H1 (cell line): ENCODE measurements at regions not wholly inside any gene's neighbourhood (a gene's known extent, or its start where the extent isn't known, plus 50 kb on each side); places are given as distances from the start of the nearest gene placed in this dataset.

Experiments
- CTCF ChIA-PET: fragments of 300-600 bp; sonication (Branson Sonifier 250); formaldehyde crosslinking; loops from one replicate; lab custom pipeline; 2021; ENCODE audit not compliant: partially characterized antibody; lab: Charles Lee
- POLR2A ChIA-PET: fragments of 300-600 bp; sonication (Branson Sonifier 250); formaldehyde crosslinking; loops from one replicate; lab custom pipeline; 2021; ENCODE audit warnings: inconsistent platforms; ENCODE audit not compliant: partially characterized antibody; lab: Charles Lee
- DNase-seq, 2 experiments: peaks; one replicate each; pipeline versions ENCODE4 v3.0.0 to v3.0.0-alpha.2; 2010 to 2022; ENCODE audit warnings: low spot score in 2 of 2, low read depth in 1 of 2, mixed read lengths in 1 of 2
- FAIRE-seq: peaks from 2 replicates; lab custom pipeline; 2011; peaks lifted over from hg19 to GRCh38; lab: Jason Lieb, UNC
- H2AFZ ChIP-seq: 2 replicates; pipeline ENCODE4 v1.8.1; 2012; ENCODE audit warnings: low read length, inconsistent platforms
- H2AK5ac ChIP-seq: 2 replicates; pipeline ENCODE4 v1.6.1; 2013; ENCODE audit warnings: low read depth, low read length
- H2BK120ac ChIP-seq: replicated peaks from 2 replicates; pipeline ENCODE3; 2013; ENCODE audit warnings: low read depth, low read length, inconsistent platforms
- H2BK12ac ChIP-seq: 2 replicates; pipeline ENCODE4 v1.6.1; 2013; ENCODE audit warnings: low read depth, low read length
- H2BK15ac ChIP-seq: 2 replicates; pipeline ENCODE4 v1.6.1; 2013; ENCODE audit warnings: low read length
- H2BK20ac ChIP-seq: 2 replicates; pipeline ENCODE4 v1.6.1; 2013; ENCODE audit warnings: low read length
- H2BK5ac ChIP-seq: 2 replicates; pipeline ENCODE4 v1.6.1; 2013; ENCODE audit warnings: low read depth, low read length
- H3K14ac ChIP-seq: 2 replicates; pipeline ENCODE4 v1.6.1; 2013; ENCODE audit warnings: inconsistent platforms; ENCODE audit not compliant: insufficient read length
- H3K18ac ChIP-seq: 2 replicates; pipeline ENCODE4 v1.6.1; 2013; ENCODE audit warnings: low read length; ENCODE audit errors: extremely low read depth
- H3K23ac ChIP-seq: 2 replicates; pipeline ENCODE4 v1.6.1; 2013; ENCODE audit warnings: inconsistent platforms; ENCODE audit not compliant: insufficient read length
- H3K23me2 ChIP-seq: 2 replicates; pipeline ENCODE4 v1.6.1; 2013; ENCODE audit warnings: low read depth, low read length
- H3K27ac ChIP-seq: 2 replicates; pipeline ENCODE4 v1.6.1; 2011; ENCODE audit warnings: low read depth, low read length, inconsistent platforms
- H3K27me3 ChIP-seq, 4 experiments: replicated peaks in 1 of 4; 1 replicate in 1 of 4; 2 replicates in 3 of 4; pipeline versions ENCODE4 v1.6.1 to v1.8.1; 2011 to 2013; ENCODE audit warnings: low read length in 3 of 4, mild to moderate bottlenecking in 3 of 4, inconsistent platforms in 2 of 4, mixed read lengths in 2 of 4, moderate library complexity in 1 of 4; ENCODE audit not compliant: control insufficient read depth in 3 of 4, insufficient read depth in 3 of 4; ENCODE audit errors: extremely low read depth in 1 of 4
- H3K36me3 ChIP-seq, 4 experiments: 2 replicates each; pipeline versions ENCODE4 v1.6.1 to v1.8.1; 2011 to 2013; ENCODE audit warnings: mild to moderate bottlenecking in 4 of 4, low read length in 3 of 4, moderate library complexity in 2 of 4, control low read depth in 1 of 4, inconsistent platforms in 1 of 4; ENCODE audit not compliant: insufficient read depth in 4 of 4, control insufficient read depth in 2 of 4
- H3K4ac ChIP-seq: replicated peaks from 2 replicates; pipeline ENCODE3; 2013; ENCODE audit warnings: low read length, low read depth, mixed read lengths, inconsistent platforms; ENCODE audit not compliant: insufficient read length
- H3K4me1 ChIP-seq, 4 experiments: replicated peaks in 1 of 4; 1 replicate in 1 of 4; 2 replicates in 3 of 4; pipeline versions ENCODE4 v1.6.1 to v1.8.1; 2011 to 2013; ENCODE audit warnings: low read length in 3 of 4, inconsistent platforms in 2 of 4, mixed read lengths in 1 of 4; ENCODE audit not compliant: insufficient read depth in 4 of 4, control insufficient read depth in 3 of 4
- H3K4me2 ChIP-seq, 2 experiments: 2 replicates each; pipeline versions ENCODE4 v1.6.1 to v1.8.1; 2011 to 2013; ENCODE audit warnings: low read depth in 2 of 2, low read length in 2 of 2, control low read depth in 1 of 2, inconsistent platforms in 1 of 2, mild to moderate bottlenecking in 1 of 2; ENCODE audit not compliant: insufficient read depth in 1 of 2
- H3K4me3 ChIP-seq, 4 experiments: fragments of 200-600, 300-600 bp in 1 of 4; sonication (generic), shearing (Covaris generic), sonication (Bioruptor Twin) in 1 of 4; 2 replicates each; pipeline versions ENCODE4 v1.5.1 to v1.8.1; 2011 to 2016; ENCODE audit warnings: low read length in 4 of 4, low read depth in 3 of 4, control low read depth in 2 of 4, inconsistent platforms in 2 of 4, mild to moderate bottlenecking in 2 of 4, mixed read lengths in 1 of 4, moderate library complexity in 1 of 4; ENCODE audit not compliant: insufficient read depth in 2 of 4; ENCODE audit errors: extremely low read depth in 1 of 4
- H3K56ac ChIP-seq: replicated peaks from 2 replicates; pipeline ENCODE3; 2013; ENCODE audit warnings: low read depth, mild to moderate bottlenecking, mixed read lengths, low read length, inconsistent platforms; ENCODE audit not compliant: insufficient read length
- H3K79me1 ChIP-seq: 2 replicates; pipeline ENCODE4 v1.6.1; 2013; ENCODE audit warnings: low read depth, low read length, control low read depth
- H3K79me2 ChIP-seq, 2 experiments: 2 replicates each; pipeline versions ENCODE4 v1.6.1 to v1.8.1; 2012 to 2013; ENCODE audit warnings: low read length in 2 of 2, mild to moderate bottlenecking in 2 of 2, inconsistent platforms in 1 of 2; ENCODE audit not compliant: insufficient read depth in 2 of 2, control insufficient read depth in 1 of 2
- H3K9ac ChIP-seq, 4 experiments: replicated peaks in 1 of 4; 1 replicate in 1 of 4; 2 replicates in 3 of 4; pipeline versions ENCODE4 v1.6.1 to v1.8.1; 2011 to 2013; ENCODE audit warnings: low read depth in 3 of 4, low read length in 3 of 4, control low read depth in 2 of 4, mild to moderate bottlenecking in 2 of 4, moderate library complexity in 2 of 4, inconsistent platforms in 1 of 4; ENCODE audit errors: extremely low read depth in 1 of 4
- H3K9me3 ChIP-seq, 2 experiments: 2 replicates each; pipeline versions ENCODE4 v1.6.1 to v1.8.1; 2012 to 2013; ENCODE audit warnings: mild to moderate bottlenecking in 2 of 2, moderate library complexity in 2 of 2, control low read depth in 1 of 2, inconsistent platforms in 1 of 2, low read depth in 1 of 2, low read length in 1 of 2, mixed read lengths in 1 of 2; ENCODE audit not compliant: insufficient read depth in 2 of 2
- H4K20me1 ChIP-seq, 2 experiments: replicated peaks in 1 of 2; 2 replicates each; pipeline versions ENCODE3 to v1.8.1; 2011 to 2013; ENCODE audit warnings: inconsistent platforms in 2 of 2, low read length in 2 of 2, mild to moderate bottlenecking in 1 of 2; ENCODE audit not compliant: insufficient read depth in 2 of 2, control insufficient read depth in 1 of 2
- H4K5ac ChIP-seq: 2 replicates; pipeline ENCODE4 v1.6.1; 2013; ENCODE audit warnings: low read length, low read depth, mixed read lengths, inconsistent platforms; ENCODE audit not compliant: insufficient read length
- H4K8ac ChIP-seq: 2 replicates; pipeline ENCODE4 v1.8.0; 2013; ENCODE audit warnings: mild to moderate bottlenecking, moderate library complexity, low read length, inconsistent platforms; ENCODE audit not compliant: insufficient read depth; ENCODE audit errors: extremely low read depth
- H4K91ac ChIP-seq: replicated peaks from 2 replicates; pipeline ENCODE3; 2013; ENCODE audit warnings: low read length, mixed read lengths, inconsistent platforms; ENCODE audit not compliant: insufficient read length
- EGR1 ChIP-seq: IDR thresholded peaks from 2 replicates; pipeline ENCODE4 v1.6.1; 2011; ENCODE audit warnings: low read depth, low read length, borderline replicate concordance
- WGBS, 2 experiments: shearing (Covaris generic) in 1 of 2; methylation state at CpG; one replicate each; pipeline versions ENCODE4 v1.1.6 to v1.1.7; 2013 to 2015; ENCODE audit warnings: low lambda C conversion rate in 2 of 2, mixed read lengths in 2 of 2, inconsistent platforms in 1 of 2, low coverage in 1 of 2, missing lambda C conversion rate in 1 of 2; ENCODE audit not compliant: insufficient replicate concordance in 2 of 2, insufficient coverage in 1 of 2, insufficient read length in 1 of 2; ENCODE audit errors: extremely low coverage in 1 of 2, missing lambda C conversion rate in 1 of 2; 5-methylcytosine and 5-hydroxymethylcytosine counted together

GRCh38 chr6:44500074-44500473 lies 112.6 kb downstream of the CDC5L start:
- Histone ChIP-seq H3K4me3 (no peak overlapping the region), H2BK120ac (no peak overlapping the region), H2BK12ac (no peak overlapping the region), H3K14ac (no peak overlapping the region), H3K23me2 (no peaks in the 10 kb centered on the region; the same call in 1 of the 2 replicates), H4K8ac (no peak overlapping the region), H3K9ac (no peak overlapping the region), H2AK5ac (no peak overlapping the region), H3K27me3 (no peaks in the 10 kb centered on the region), H3K18ac (no peak overlapping the region), H2BK20ac (no peak overlapping the region), H3K79me2 (no peaks in the 10 kb centered on the region), H4K20me1 (no peaks in the 10 kb centered on the region), H2BK15ac (no peak overlapping the region), H4K91ac (no peak overlapping the region), H2BK5ac (no peak overlapping the region), H3K23ac (no peak overlapping the region), H3K4ac (no peak overlapping the region), H3K79me1 (no peaks in the 10 kb centered on the region), H3K36me3 (no peaks in the 10 kb centered on the region), H3K56ac (no peak overlapping the region), H3K9me3 (no peaks in the 10 kb centered on the region), H3K4me1 (peaks cover 0 to 2% (median 0%) of the 10 kb centered on the region in 4 experiments; a peak in 1 of 7 replicates), H3K27ac (no peak overlapping the region), H4K5ac (no peak overlapping the region), H2AFZ (no peak overlapping the region), H3K4me2 (no peak overlapping the region)
- DNase-seq (peak in 1 of 2 experiments; percentile 29), FAIRE-seq (no peak)
- CTCF ChIA-PET = interaction anchor here (1.0 to 2.8 kb wide), 5 partner anchors 9 to 1215 kb away, joined by 3 to 10 read pairs (median 4); no protein-coding TSS in a partner anchor
- POLR2A ChIA-PET = no interaction called here
- 87% methylated on average over 6 of the region's 6 CpGs; no CpG with 5 or more reads in 1 of the 2 experiments for WGBS, 2 experiments
- no peak for TF ChIP-seq EGR1
